GM19438 (cell line): ENCODE measurements at regions not wholly inside any gene's neighbourhood (a gene's known extent, or its start where the extent isn't known, plus 50 kb on each side); places are given as distances from the start of the nearest gene placed in this dataset.
"Not testable (repeated sequence)": the region's sequence is repeated elsewhere in the genome, so short reads cannot be mapped to it uniquely, and the experiment has no call there.

Experiments
- ATAC-seq: cut with Tn5 transposase; IDR thresholded peaks from one replicate; pipeline ENCODE4 v1.9.1; 2021; ENCODE audit warnings: low read depth; ENCODE audit not compliant: unreplicated experiment

DNA sequence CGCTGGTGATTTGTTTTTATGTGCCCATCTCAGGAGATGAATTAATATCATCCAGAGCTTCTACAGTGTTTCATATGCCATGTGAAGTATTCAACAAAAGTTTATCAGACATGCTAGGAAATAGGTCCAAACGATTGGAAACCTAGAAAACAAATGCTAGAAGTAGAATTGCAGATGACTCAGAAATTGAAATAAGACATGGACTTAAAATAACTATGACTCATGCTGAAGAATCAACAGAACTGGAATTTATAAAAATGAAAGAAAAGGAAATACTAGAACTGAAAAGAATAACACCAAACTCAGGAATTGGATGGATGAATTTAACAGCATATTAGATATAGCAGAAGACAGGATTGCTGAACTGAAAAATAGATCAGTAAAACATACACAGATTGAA, 172.7 kb upstream of the GIMD1 start:
- ATAC-seq = no peak

DNA sequence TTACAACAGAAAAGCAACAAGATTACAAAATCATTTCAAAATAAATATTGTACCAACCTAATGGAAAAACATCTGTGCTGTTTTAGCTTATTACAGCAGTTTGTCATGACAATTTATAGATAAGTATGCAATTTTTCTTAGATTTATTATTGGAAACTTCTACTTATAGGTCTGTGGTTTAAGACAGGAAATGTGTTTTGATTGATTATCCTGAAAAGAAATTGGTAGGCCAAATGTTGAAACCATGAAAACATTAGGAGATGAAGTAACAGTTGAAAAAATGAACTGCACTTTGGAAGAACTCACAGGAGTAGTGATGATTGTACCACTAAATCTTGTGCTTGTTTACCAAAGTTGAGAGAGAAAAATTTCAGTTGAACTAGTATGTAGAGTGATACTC, 162.2 kb upstream of the GIMD1 start:
- no peak for ATAC-seq

DNA sequence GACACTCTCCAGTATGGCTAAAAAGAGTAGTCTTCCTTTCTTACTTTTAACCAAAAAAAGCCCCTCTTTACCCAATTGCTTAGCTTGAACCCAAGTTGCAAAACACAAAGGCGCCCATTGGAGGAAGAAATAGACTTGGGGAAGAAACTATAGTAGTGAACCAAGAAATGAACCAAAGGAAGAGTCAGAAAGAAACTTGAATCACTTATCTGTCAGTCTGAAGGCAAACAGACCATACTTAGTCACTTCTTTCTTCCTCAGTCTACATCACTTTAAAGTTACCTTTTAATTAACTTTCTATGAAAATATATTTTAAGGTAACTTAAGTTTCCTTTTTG, 161.4 kb upstream of the GIMD1 start:
- no peak for ATAC-seq

DNA sequence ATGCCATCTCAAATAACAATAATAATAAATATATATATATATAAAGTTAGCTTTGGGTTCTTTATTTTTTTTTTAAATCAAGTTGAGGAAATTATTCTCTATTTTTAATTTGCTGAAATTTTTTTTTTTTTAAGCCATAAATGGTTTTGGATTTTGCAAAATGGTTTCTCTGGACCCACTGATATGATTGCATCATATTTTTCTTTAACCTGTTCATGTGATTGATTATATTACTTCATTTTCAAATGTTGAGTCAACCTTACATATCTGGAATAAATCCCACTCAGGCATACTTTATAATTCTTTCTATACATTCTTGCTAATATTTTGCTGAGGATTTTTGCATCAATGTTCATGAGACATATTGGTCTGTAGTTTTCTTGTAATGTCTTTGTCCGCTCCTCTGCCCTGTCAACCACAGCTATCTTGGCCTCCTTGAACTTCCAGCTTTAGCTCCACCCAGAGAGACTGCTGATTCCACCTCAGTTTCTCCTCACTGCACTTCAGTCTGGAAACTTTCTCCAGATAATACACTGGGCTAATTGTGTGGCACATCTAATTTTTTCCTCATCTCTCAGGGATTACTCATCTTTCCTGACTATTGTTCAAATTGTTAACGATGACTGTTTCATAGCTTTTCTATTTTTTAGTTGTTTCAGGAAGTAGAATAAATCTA, 160.9 kb upstream of the GIMD1 start:
- no peak for ATAC-seq

DNA sequence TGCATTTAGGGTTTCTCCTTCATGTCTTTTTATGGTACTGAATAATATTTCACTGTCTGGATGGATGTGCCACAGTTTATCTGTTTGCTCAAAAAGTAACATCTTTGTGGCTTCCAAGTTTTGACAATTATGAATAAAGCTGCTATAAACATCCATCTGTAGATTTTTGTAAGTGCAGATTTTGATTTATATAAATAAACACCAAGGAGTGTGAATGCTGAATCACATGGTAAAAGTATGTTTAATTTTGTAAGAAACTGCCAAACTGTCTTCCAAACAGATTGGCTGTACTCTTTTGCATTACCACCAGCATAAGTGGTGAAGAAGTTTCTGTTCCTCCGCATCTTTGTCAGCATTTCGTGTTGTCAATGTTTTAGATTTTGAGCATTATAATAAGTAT, 158.7 kb upstream of the GIMD1 start:
- no peak for ATAC-seq

DNA sequence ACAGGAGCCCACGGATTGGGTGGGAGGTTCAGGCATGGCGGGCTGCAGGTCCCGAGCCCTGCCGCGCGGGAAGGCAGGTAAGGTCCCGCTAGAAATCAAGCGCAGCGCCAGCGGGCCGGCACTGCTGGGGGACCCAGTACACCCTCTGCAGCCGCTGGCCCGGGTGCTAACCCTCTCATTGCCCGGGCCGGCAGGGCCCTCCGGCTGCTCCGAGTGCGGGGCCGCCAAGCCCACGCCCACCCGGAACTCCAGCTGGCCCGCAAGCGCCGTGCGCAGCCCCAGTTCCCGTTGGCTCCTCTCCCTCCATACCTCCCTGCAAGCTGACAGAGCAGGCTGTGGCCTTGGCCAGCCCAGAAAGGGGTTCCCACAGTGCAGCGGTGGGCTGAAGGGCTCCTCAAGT, 156.8 kb upstream of the GIMD1 start:
- ATAC-seq = not testable (repeated sequence)

DNA sequence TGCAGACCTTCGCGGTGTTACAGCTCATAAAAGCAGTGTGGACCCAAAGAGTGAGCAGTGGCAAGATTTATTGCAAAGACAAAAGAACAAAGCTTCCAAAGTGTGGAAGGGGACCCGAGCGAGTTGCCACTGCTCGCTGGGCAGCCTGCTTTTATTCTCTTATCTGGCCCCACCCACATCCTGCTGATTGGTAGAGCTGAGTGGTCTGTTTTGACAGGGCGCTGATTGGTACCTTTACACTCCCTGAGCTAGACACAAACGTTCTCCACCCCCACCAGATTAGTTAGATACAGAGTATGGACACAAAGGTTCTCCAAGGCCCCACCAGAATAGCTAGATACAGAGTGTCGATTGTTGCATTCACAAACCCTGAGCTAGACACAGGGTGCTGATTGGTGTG, 156.2 kb upstream of the GIMD1 start:
- ATAC-seq = not testable (repeated sequence)

DNA sequence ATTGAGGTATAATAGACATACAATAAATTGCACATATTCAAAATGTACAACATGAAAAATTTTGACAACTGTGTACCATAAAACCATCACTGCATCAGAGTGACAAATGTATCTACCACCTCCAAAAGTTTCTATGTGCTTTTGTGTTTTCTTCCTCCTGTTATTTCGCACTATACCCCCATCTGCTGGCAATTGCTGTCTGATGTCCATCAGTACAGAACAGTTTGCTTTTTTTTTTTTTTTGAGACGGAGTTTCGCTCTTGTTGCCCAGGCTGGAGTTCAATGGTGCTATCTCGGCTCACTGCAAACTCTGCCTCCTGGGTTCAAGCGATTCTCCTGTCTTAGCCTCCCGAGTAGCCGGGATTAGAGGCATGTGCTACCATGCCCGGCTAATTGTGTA, 154.3 kb upstream of the GIMD1 start:
- ATAC-seq = no peak

DNA sequence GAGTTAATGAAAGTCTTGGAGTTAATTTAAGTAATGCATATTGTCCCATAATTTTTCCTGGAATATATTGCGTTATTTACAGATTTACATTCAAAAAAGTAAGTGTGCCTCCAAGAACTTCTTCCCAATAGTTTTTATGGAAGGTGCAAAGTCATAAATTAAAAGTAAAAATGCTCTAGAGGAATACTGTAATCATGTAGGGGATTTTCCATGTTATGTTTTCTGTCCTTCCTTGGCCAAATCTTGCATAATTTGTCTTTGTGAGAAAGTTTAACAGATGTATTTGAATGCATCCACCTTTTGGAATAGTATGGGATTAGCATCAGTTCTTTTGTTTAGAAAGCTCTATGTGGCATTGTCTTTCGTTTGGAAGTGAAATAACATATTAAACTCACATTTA, 144.1 kb upstream of the GIMD1 start:
- no peak for ATAC-seq

DNA sequence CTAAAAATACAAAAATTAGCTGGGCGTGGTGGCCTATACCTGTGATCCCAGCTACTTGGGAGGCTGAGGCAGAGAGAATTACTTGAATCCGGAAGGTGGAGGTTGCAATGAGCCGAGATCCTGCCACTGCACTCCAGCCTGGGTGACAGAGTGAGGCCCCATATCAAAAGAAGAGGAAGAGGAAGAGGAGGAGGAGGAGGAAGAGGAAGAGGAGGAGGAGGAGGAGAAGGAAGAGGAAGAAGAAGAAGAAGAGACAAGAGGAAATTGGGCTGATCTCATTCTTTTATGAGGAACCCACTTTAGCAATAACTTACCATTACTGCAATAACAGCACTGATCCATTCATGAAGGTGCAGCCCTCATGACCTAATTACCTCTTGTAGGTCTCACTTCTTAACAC, 138.9 kb upstream of the GIMD1 start:
- no peak for ATAC-seq

DNA sequence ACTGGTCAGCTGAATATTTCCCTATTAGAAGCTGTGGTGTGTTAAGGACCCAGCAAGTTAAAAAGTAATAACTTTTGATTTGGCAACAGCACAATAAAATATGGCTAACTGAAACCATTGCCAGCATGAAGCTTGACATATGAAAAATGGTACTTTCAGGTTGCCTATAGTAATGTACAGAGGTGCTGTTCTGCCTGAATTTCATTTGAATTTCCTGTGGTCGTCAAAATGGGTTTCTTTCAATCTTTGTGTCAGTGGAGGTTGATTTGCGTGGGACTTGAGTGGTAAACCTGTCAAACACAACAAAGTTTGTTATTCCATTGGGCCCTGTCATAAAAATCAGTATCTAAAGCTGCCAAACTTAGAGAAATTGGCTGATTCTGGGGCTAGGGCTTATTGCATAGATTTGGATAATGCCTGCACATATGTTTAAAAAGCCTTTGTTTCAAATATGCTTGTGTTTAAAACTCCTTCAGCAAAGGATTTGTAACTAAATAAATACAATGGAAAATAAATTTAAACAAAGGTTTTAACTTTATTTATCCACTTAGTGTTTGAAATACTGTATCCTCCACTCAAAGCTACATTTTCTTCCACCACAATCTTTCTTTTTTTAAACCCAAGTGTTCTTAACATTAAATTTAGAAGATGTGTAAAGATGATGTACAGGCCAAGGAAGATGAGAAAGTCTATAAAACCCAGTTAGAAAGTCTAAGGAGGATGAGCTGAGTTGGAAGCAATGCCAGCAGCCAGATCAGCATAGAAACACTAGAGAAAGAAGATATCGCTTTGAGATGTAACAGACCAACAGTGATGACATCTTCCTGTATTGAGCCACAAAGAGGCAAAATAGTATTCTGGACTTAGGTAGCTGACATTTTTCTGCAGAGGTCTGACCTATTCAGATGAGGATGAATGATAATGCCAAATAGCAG, 134.8 kb upstream of the GIMD1 start:
- ATAC-seq = no peak

DNA sequence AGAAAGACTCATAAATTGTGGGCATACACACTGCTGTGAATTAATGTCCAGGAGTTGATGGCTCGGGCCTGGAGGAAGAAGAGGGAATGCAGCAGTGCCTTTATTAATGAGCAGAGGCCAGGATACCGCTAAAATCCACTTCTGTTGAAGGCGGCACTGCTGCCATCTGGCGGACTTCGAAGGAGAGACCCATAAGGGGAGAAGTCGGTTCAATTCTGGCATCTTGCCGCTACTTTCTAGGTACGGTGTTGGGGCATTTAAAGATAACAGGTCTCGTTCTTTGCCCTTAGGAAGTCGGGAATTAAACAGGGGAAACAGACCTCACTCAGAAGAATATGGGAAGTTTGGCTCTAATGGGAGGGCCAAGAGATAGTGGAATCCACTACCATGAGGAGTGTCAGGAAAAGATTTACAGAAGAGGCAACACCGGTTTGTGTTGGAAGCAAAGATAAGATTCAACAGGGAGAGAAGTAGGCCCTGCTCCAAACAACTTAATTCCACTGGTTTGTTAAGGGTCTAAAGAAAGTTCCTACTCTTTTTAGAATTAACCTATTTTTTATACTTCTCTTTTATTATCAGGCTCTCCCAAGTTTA, 133.6 kb upstream of the GIMD1 start:
- ATAC-seq = peak; percentile 92

DNA sequence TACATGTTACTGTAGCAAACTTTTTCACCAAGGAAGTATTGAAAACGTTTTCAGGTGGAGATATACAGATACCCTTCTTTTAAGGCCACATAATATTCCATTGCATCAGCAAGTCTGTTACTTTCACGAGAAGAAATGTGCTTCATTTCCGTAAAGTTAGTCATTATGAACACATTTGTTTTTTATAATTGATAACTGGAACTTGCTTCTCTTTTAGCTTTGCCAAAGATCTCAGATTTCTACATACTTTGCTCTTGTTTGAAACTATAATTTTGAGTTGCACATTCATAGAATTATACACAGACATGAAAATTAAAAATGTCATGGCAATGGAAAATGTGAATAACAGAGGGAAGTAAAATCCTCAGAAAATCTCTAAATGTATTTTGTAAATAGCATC, 128.7 kb upstream of the GIMD1 start:
- ATAC-seq = no peak

DNA sequence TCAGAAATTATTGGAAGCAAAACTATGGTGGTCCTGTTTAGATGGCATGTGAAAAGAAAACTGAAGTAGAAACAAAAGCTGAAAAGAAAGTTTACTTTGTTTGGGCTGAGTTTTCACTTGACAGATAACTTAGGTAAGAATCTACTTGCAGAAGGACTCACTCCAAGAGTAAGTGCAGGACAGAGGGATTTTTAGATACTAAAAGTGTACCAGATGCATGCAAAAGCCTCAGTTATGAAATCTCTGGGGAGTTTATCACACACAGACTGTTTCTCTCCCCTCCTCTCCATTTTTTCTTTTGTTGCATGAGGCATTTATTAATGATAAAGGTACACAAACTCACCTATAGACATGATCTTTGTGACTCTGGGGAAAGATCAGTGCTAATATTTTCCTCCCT, 127.5 kb upstream of the GIMD1 start:
- no peak for ATAC-seq

DNA sequence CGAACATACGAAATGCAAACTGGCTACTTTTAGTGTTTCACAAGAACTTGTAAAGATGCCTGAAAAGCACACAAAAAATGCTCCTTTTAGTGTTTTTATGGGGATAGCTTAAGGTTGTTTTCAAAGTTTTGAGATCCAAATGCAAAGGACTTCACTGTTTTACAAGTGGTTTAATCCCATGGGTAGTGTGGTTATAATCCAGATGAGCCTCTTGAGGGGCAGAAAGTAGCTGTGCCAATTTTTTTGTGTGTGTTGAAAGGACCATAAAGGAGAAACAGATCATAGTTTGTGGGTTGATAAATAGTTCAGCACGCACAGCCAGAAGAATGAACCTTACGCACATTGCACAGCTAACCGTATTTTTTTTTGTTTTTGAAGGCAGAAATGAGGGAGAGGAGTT, 126.9 kb upstream of the GIMD1 start:
- ATAC-seq = no peak

DNA sequence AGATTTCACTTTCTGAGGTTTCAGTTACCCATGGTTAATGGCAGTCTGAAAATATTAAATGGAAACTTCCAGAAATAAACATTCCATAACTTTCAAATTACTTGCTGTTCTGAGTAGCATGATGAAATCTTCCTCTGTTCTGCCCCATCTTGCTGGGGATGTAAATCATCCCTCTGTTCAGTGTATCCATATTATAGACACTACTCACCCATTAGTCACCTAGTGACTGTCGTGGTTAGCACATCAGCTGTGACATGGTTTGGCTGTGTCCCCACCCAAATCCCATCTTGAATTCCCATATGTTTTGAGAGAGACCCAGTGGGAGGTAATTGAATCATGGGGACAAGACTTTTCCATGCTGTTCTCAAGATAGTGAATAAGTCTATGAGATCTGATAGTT, 125.5 kb upstream of the GIMD1 start:
- no peak for ATAC-seq

DNA sequence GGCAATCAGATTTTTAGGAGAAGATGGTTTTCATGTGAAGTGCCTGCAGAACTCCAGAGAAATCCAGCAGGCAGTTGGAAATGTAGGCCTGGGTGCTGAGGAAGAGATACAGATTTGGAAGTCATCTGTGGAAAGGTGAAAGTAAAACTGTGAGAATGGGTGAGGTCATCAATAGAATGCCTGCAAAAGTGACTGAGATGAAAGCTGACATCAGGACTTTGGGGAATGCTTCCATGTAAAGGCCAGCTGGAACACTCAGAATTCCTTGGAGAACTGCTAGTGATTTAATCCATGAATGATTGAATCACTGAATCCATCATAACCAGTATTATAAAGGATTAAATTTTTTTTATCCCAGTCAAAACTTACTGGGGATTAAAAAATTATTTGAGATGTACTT, 124.5 kb upstream of the GIMD1 start:
- no peak for ATAC-seq

DNA sequence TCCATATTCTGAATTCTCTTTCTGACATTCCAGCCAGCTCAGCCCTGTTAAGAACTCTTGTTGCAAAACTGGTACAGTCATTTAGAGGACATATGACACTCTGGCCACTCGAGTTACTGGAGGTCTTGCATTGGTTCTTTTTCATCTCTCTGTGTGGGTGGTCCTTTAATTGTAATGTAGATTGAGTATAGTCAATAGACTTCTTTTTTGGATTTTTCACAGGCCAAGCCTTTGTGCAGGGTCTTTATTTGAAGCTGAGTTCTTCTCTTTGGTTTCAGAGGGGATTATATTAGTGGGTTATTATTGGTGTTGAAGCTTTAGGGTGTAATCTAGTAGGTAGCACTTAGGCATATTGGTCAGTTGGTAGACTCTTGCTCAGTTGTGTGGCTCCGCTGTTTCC, 118.0 kb upstream of the GIMD1 start:
- ATAC-seq = no peak

DNA sequence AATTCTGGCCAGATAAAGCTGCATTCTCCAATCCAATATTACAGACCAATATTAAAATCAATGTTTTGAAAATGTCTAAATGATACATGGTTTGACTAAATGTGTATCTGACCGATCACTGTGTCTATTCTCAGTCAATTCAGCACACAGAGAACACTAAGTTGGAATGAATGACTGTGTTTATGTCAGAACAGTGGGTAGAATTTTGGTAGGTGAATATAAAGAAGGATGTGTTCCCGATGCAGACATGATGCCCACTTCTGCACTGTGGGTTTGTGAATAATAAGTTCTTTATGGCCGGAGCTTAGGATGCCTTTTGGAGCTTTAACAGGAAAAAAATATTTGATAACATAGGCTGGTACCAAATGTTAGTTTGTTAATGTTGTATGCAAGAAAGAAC, 113.2 kb upstream of the GIMD1 start:
- ATAC-seq = no peak

DNA sequence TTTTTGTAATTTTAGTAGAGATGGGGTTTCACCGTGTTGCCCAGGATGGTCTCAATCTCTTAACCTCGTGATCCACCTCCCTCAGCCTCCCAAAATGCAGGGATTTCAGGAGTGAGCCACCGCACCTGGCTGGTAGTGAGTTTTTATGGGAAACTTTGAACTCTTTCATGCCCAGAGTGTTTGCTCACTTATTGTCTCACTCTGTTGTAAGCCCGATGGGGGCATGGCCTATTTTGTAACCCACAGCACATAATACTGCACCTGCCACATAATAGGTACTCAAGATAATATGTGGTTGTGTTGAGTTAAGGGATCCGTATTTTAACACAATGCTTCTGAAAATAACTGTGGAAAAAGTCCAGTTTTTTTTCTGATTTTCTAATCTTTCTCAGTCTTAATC, 109.6 kb upstream of the GIMD1 start:
- ATAC-seq = no peak

DNA sequence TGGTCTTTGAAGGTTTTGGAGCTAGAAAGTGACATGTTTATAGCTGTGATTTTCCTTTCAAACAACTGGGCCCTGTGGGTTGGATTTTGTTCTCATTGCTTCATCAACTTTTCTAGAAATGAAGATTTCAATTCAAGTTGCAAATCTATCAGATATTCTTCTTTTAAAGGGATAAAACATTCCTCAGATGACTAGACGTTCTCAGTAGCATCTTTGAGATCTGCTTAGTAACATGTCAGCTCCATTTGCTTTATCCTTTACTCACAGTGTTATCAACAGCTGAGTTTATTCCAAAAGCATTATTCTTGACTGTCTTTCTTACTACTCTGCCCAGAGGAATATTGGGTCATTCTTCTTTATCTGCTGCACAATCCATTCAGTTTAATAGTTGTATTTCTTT, 108.2 kb upstream of the GIMD1 start:
- no peak for ATAC-seq

DNA sequence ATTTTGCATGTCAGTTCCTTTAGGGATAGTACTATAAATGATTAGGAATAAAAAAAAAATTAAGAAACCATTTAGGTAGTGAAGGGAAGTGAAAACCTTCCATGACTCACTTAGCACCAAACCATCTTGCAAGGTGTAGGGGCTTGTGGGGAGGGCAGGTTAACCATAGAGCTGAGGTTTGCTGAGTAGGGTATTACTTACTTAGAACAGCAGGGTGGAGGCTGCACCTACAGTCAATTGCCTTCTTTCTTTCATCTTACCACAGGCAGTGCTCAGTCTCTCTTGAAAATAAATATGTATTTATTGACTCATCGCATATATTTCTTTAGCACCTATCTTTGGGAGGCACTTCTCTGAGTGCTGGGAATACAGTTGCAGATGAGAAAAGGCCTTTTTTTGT, 104.9 kb upstream of the GIMD1 start:
- ATAC-seq = no peak
